GM19438 (cell line): ENCODE measurements at regions not wholly inside any gene's neighbourhood (a gene's known extent, or its start where the extent isn't known, plus 50 kb on each side); places are given as distances from the start of the nearest gene placed in this dataset.

Experiments
- ATAC-seq: cut with Tn5 transposase; IDR thresholded peaks from one replicate; pipeline ENCODE4 v1.9.1; 2021; ENCODE audit warnings: low read depth; ENCODE audit not compliant: unreplicated experiment

GRCh38 chr4:123955167-123955800, 558.7 kb downstream of the SPRY1 start:
- ATAC-seq, result no peak

- ATAC-seq, result no peak
Observed at GRCh38 chr4:123956204-123956603, 559.6 kb downstream of the SPRY1 start.

- no peak for ATAC-seq
Observed at GRCh38 chr4:123966990-123967769, 570.6 kb downstream of the SPRY1 start.

- ATAC-seq, result no peak
Observed at GRCh38 chr4:123972031-123972430, 575.4 kb downstream of the SPRY1 start.

GRCh38 chr4:123974386-123975149, 578.0 kb downstream of the SPRY1 start:
- ATAC-seq, result no peak

GRCh38 chr4:123976285-123976684, 579.7 kb downstream of the SPRY1 start:
- ATAC-seq, result no peak

GRCh38 chr4:123976819-123977218, 580.2 kb downstream of the SPRY1 start:
- no peak for ATAC-seq

GRCh38 chr4:123977641-123978081, 581.1 kb downstream of the SPRY1 start:
- no peak for ATAC-seq

- ATAC-seq, result no peak
Observed at GRCh38 chr4:123978637-123979036, 582.0 kb downstream of the SPRY1 start.

GRCh38 chr4:123980736-123981300, 584.2 kb downstream of the SPRY1 start:
- no peak for ATAC-seq

- no peak for ATAC-seq
Observed at GRCh38 chr4:123984886-123985285, 588.3 kb downstream of the SPRY1 start.

- ATAC-seq, result no peak
Observed at GRCh38 chr4:123986268-123986798, 589.7 kb downstream of the SPRY1 start.

GRCh38 chr4:123987408-123987807, 590.8 kb downstream of the SPRY1 start:
- no peak for ATAC-seq

GRCh38 chr4:123990310-123990870, 593.8 kb downstream of the SPRY1 start:
- no peak for ATAC-seq

- no peak for ATAC-seq
Observed at GRCh38 chr4:123994917-123995316, 598.3 kb downstream of the SPRY1 start.

- ATAC-seq, result no peak
Observed at GRCh38 chr4:123995936-123996335, 599.3 kb downstream of the SPRY1 start.

GRCh38 chr4:123996718-123997510, 600.3 kb downstream of the SPRY1 start:
- no peak for ATAC-seq

- ATAC-seq, result no peak
Observed at GRCh38 chr4:123997776-123998449, 601.3 kb downstream of the SPRY1 start.

GRCh38 chr4:124000233-124000632, 603.6 kb downstream of the SPRY1 start:
- ATAC-seq, result no peak
